PFSK-1 (cell line): ENCODE measurements at regions not wholly inside any gene's neighbourhood (a gene's known extent, or its start where the extent isn't known, plus 50 kb on each side); places are given as distances from the start of the nearest gene placed in this dataset.

Experiments used
- FOXP2 ChIP-seq: optimal IDR thresholded peaks from 2 replicates; pipeline ENCODE3; 2011; ENCODE audit warnings: borderline replicate concordance, control low read depth, inconsistent platforms; ENCODE audit not compliant: insufficient read depth; ENCODE audit errors: extremely low read length, extremely low read depth
- POLR2AphosphoS5 ChIP-seq: IDR thresholded peaks from 2 replicates; pipeline ENCODE4 v1.6.1; 2012; ENCODE audit warnings: low read depth, mild to moderate bottlenecking, control low read depth, low read length, moderate library complexity
- REST ChIP-seq, 2 experiments: IDR thresholded peaks; 2 replicates each; pipeline versions ENCODE4 v1.6.1 to v1.8.0; 2011 to 2012; ENCODE audit warnings: low read depth in 2 of 2, low read length in 2 of 2, control low read depth in 1 of 2, inconsistent platforms in 1 of 2, mild to moderate bottlenecking in 1 of 2, moderate library complexity in 1 of 2; ENCODE audit not compliant: insufficient read depth in 1 of 2
- SIN3A ChIP-seq: IDR thresholded peaks from 2 replicates; pipeline ENCODE4 v1.6.1; 2012; ENCODE audit warnings: mild to moderate bottlenecking, low read length, moderate library complexity, borderline replicate concordance; ENCODE audit not compliant: insufficient read depth
- TAF1 ChIP-seq: IDR thresholded peaks from 2 replicates; pipeline ENCODE4 v1.6.1; 2012; ENCODE audit warnings: low read length, control low read depth, borderline replicate concordance; ENCODE audit not compliant: insufficient read depth

GRCh38 chr15:99473981-99474906, 91.5 kb upstream of the MEF2A start:
- TF ChIP-seq FOXP2: no peak
- no peak for TF ChIP-seq SIN3A
- no peak for TF ChIP-seq POLR2AphosphoS5

GRCh38 chr15:99474909-99475753, 90.7 kb upstream of the MEF2A start:
- no peak for TF ChIP-seq SIN3A
- no peak for TF ChIP-seq FOXP2
- no peak for TF ChIP-seq POLR2AphosphoS5
- TF ChIP-seq TAF1: no peak
- TF ChIP-seq REST (IDR thresholded peaks at IDR 0.05; ENCODE audit: insufficient read depth in 1 of 2, low read depth in 2 of 2, low read length in 2 of 2): no peak

- TF ChIP-seq REST (IDR thresholded peaks at IDR 0.05; ENCODE audit: insufficient read depth in 1 of 2, low read depth in 2 of 2, low read length in 2 of 2) (no peak), TAF1 (no peak), SIN3A (no peak), POLR2AphosphoS5 (no peak), FOXP2 (no peak)
Observed at GRCh38 chr15:99475754-99476412, 89.9 kb upstream of the MEF2A start.

GRCh38 chr15:99476413-99477222, 89.2 kb upstream of the MEF2A start:
- TF ChIP-seq REST (IDR thresholded peaks at IDR 0.05; ENCODE audit: insufficient read depth in 1 of 2, low read depth in 2 of 2, low read length in 2 of 2) (no peak), TAF1 (peak; percentile 51; the same call in 1 of the 2 replicates), FOXP2 (no peak), POLR2AphosphoS5 (no peak), SIN3A (no peak)
